DOHH2 (cell line): ENCODE measurements at regions not wholly inside any gene's neighbourhood (a gene's known extent, or its start where the extent isn't known, plus 50 kb on each side); places are given as distances from the start of the nearest gene placed in this dataset.

Experiments
- EZH2phosphoT487 ChIP-seq: fragments of 200-600 bp; sonication (generic); IDR thresholded peaks from 2 replicates; pipeline ENCODE4 v1.6.1; 2017; ENCODE audit warnings: borderline replicate concordance, mild to moderate bottlenecking, antibody characterized with exemption, low read length, moderate library complexity, mixed read lengths
- TF ChIP-seq, protein P1 (sequence below): fragments of 200-600 bp; sonication (generic); IDR thresholded peaks from one replicate; pipeline ENCODE4 v1.5.1; 2014; ENCODE audit warnings: antibody characterized with exemption, mild to moderate bottlenecking, low read depth, low read length; ENCODE audit not compliant: poor library complexity, severe bottlenecking

- TF ChIP-seq, protein P1, sequence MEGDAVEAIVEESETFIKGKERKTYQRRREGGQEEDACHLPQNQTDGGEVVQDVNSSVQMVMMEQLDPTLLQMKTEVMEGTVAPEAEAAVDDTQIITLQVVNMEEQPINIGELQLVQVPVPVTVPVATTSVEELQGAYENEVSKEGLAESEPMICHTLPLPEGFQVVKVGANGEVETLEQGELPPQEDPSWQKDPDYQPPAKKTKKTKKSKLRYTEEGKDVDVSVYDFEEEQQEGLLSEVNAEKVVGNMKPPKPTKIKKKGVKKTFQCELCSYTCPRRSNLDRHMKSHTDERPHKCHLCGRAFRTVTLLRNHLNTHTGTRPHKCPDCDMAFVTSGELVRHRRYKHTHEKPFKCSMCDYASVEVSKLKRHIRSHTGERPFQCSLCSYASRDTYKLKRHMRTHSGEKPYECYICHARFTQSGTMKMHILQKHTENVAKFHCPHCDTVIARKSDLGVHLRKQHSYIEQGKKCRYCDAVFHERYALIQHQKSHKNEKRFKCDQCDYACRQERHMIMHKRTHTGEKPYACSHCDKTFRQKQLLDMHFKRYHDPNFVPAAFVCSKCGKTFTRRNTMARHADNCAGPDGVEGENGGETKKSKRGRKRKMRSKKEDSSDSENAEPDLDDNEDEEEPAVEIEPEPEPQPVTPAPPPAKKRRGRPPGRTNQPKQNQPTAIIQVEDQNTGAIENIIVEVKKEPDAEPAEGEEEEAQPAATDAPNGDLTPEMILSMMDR: no peak
- TF ChIP-seq EZH2phosphoT487: no peak
Observed at GRCh38 chr21:24123785-24124184, 1483.5 kb downstream of the MRPL39 start.
